ENCODE measurements at regions not wholly inside any gene's neighbourhood (a gene's known extent, or its start where the extent isn't known, plus 50 kb on each side); places are given as distances from the start of the nearest gene placed in this dataset.

GRCh38 chr10:23968301-23968700 lies 240.6 kb upstream of the KIAA1217 start:
- no peak for DNase-seq (ENCODE audit: low read depth)
- H3K4me3 ChIP-seq (ENCODE audit: control insufficient read depth, low read depth, low read length), result no peak overlapping the region
- TF ChIP-seq CTCF (conservative IDR thresholded peaks at IDR 0.05; ENCODE audit: control insufficient read depth, insufficient read depth, low read depth, low read length), result no peak

DNA sequence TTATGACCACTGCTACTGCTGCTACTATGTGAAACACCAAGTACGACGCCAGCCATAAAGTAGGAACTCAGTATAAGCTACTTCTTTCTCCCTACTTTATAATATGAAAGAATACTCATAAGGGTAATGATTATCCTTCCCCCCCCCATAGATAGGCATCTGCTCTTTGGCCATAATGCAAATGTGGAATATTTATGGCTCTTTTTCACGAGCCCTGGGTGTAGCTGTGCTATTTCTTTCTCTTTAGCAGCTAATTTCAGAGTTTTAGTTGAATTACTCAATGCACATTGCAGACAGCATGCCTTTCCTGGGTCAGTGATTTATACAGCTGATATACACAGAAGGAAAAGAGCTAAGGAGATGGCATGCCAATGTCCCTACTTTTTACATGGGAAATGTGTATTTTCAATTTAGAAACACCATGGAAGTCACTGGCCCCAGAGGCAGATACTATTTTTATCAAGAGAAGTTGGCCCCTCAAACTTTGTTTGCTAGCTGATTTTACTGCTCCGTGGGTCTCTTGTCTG lies 234.1 kb upstream of the KIAA1217 start:
- no peak overlapping the region for H3K4me3 ChIP-seq (ENCODE audit: control insufficient read depth, low read depth, low read length)
- no peak for TF ChIP-seq CTCF (conservative IDR thresholded peaks at IDR 0.05; ENCODE audit: control insufficient read depth, insufficient read depth, low read depth, low read length)
- DNase-seq (ENCODE audit: low read depth), result no peak

- DNase-seq (ENCODE audit: low read depth), result no peak
- TF ChIP-seq CTCF (conservative IDR thresholded peaks at IDR 0.05; ENCODE audit: control insufficient read depth, insufficient read depth, low read depth, low read length), result no peak
- H3K4me3 ChIP-seq (ENCODE audit: control insufficient read depth, low read depth, low read length), result no peak overlapping the region
Observed at GRCh38 chr10:23975431-23975830, 233.5 kb upstream of the KIAA1217 start.

DNA sequence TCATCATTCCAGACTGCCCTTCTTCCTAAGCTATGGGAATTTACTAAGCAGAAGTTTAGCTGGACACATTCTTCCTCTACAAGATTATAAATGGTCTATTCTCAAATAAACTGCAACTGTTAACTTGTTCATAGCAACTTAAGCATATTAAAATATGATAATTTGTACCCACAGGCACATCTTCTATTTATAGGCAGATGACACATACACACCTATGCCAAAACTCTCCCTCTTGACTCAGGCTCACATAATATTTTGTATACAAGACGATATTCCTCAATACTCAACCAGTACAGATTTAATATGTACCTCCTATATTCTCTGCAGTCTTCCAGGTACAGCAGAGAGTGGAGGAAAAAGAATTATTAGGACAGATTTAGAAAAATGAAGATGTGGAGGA lies 232.7 kb upstream of the KIAA1217 start:
- no peak for TF ChIP-seq CTCF (conservative IDR thresholded peaks at IDR 0.05; ENCODE audit: control insufficient read depth, insufficient read depth, low read depth, low read length)
- DNase-seq (ENCODE audit: low read depth), result no peak
- H3K4me3 ChIP-seq (ENCODE audit: control insufficient read depth, low read depth, low read length), result no peak overlapping the region

- no peak for TF ChIP-seq CTCF (conservative IDR thresholded peaks at IDR 0.05; ENCODE audit: control insufficient read depth, insufficient read depth, low read depth, low read length)
- no peak overlapping the region for H3K4me3 ChIP-seq (ENCODE audit: control insufficient read depth, low read depth, low read length)
- no peak for DNase-seq (ENCODE audit: low read depth)
Observed at GRCh38 chr10:23978317-23978716, 230.6 kb upstream of the KIAA1217 start.

- TF ChIP-seq CTCF (conservative IDR thresholded peaks at IDR 0.05; ENCODE audit: control insufficient read depth, insufficient read depth, low read depth, low read length), result no peak
- DNase-seq (ENCODE audit: low read depth), result no peak
- no peak overlapping the region for H3K4me3 ChIP-seq (ENCODE audit: control insufficient read depth, low read depth, low read length)
Observed at GRCh38 chr10:23980094-23980493, 228.8 kb upstream of the KIAA1217 start.

Measured in fibroblast of mammary gland (primary cell).